Nucleus accumbens (tissue), 56 donors: ENCODE measurements at regions not wholly inside any gene's neighbourhood (a gene's known extent, or its start where the extent isn't known, plus 50 kb on each side); places are given as distances from the start of the nearest gene placed in this dataset.

ENCODE experiments used
- DNase-seq, 56 donors: peaks; one replicate each; lab custom pipeline; 2025; lab: John Stamatoyannopoulos, UW

- DNase-seq = no peak
Observed at GRCh38 chr11:26076233-26076990, 255.5 kb upstream of the ANO3 start.

- DNase-seq = no peak
Observed at GRCh38 chr11:26078231-26078821, 253.6 kb upstream of the ANO3 start.

- no peak for DNase-seq
Observed at GRCh38 chr11:26084313-26084712, 247.6 kb upstream of the ANO3 start.

- no peak for DNase-seq
Observed at GRCh38 chr11:26086028-26086427, 245.9 kb upstream of the ANO3 start.

GRCh38 chr11:26087120-26087935 is 244.6 kb upstream of the ANO3 start:
- DNase-seq = no peak

- no peak for DNase-seq
Observed at GRCh38 chr11:26088391-26088790, 243.5 kb upstream of the ANO3 start.

GRCh38 chr11:26090651-26091050 is 241.3 kb upstream of the ANO3 start:
- DNase-seq = no peak

- no peak for DNase-seq
Observed at GRCh38 chr11:26093206-26093605, 238.7 kb upstream of the ANO3 start.

- no peak for DNase-seq
Observed at GRCh38 chr11:26095340-26095739, 236.6 kb upstream of the ANO3 start.

- DNase-seq = no peak
Observed at GRCh38 chr11:26096451-26096850, 235.5 kb upstream of the ANO3 start.

- DNase-seq = no peak
Observed at GRCh38 chr11:26102325-26102724, 229.6 kb upstream of the ANO3 start.

GRCh38 chr11:26105762-26106423 is 226.0 kb upstream of the ANO3 start:
- no peak for DNase-seq

GRCh38 chr11:26106726-26107125 is 225.2 kb upstream of the ANO3 start:
- DNase-seq = no peak

GRCh38 chr11:26109658-26110368 is 222.1 kb upstream of the ANO3 start:
- no peak for DNase-seq

- no peak for DNase-seq
Observed at GRCh38 chr11:26112264-26112663, 219.7 kb upstream of the ANO3 start.

GRCh38 chr11:26121466-26121865 is 210.5 kb upstream of the ANO3 start:
- DNase-seq = no peak

GRCh38 chr11:26126741-26127140 is 205.2 kb upstream of the ANO3 start:
- no peak for DNase-seq

GRCh38 chr11:26127336-26127735 is 204.6 kb upstream of the ANO3 start:
- no peak for DNase-seq

- no peak for DNase-seq
Observed at GRCh38 chr11:26131406-26131805, 200.5 kb upstream of the ANO3 start.

GRCh38 chr11:26134053-26134452 is 197.9 kb upstream of the ANO3 start:
- DNase-seq = no peak
